Activated naive CD8-positive, alpha-beta T cell treated with anti-CD3 and anti-CD28 coated beads, Interleukin-2, amount 10 ng/mL, durations not matched to agents 7 days and 5 days (primary cell): ENCODE measurements at regions not wholly inside any gene's neighbourhood (a gene's known extent, or its start where the extent isn't known, plus 50 kb on each side); places are given as distances from the start of the nearest gene placed in this dataset.

Experiments
- ATAC-seq: fragments of 150-1000 bp; cut with Tn5 transposase; one replicate; pipeline ENCODE4 v1.10.0; 2021; ENCODE audit warnings: low read depth, moderate library complexity
- POLR2A ChIA-PET: fragments of 350-600 bp; sonication (Branson Sonifier 250); formaldehyde crosslinking; loops from one replicate; lab custom pipeline; 2021; ENCODE audit warnings: antibody characterized with exemption; lab: Charles Lee
- DNase-seq: peaks from one replicate; pipeline ENCODE4 v3.0.0; 2021
- H3K27ac Mint-ChIP-seq: one replicate; pipeline ENCODE4 v1.8.0; 2022; ENCODE audit warnings: mild to moderate bottlenecking, mixed read lengths
- H3K27me3 Mint-ChIP-seq: one replicate; pipeline ENCODE4 v1.8.0; 2022; ENCODE audit warnings: mild to moderate bottlenecking, moderate library complexity, mixed read lengths
- H3K36me3 Mint-ChIP-seq: one replicate; pipeline ENCODE4 v1.8.0; 2021; ENCODE audit warnings: mild to moderate bottlenecking, mixed read lengths
- H3K4me1 Mint-ChIP-seq: one replicate; pipeline ENCODE4 v1.8.0; 2021; ENCODE audit warnings: mixed read lengths
- H3K4me3 Mint-ChIP-seq: one replicate; pipeline ENCODE4 v1.8.0; 2022; ENCODE audit warnings: mild to moderate bottlenecking, moderate library complexity, mixed read lengths
- H3K9me3 Mint-ChIP-seq: one replicate; pipeline ENCODE4 v1.8.0; 2021; ENCODE audit warnings: mixed read lengths

- DNase-seq (no peak), ATAC-seq (peak; percentile 74)
- POLR2A ChIA-PET: no interaction called here
- Mint-ChIP-seq H3K4me1 (peaks cover 11% of the 10 kb centered on the region), H3K27ac (no peak overlapping the region), H3K27me3 (peaks cover 2% of the 10 kb centered on the region), H3K9me3 (no peaks in the 10 kb centered on the region), H3K36me3 (no peaks in the 10 kb centered on the region), H3K4me3 (no peak overlapping the region)
Observed at GRCh38 chr5:32842813-32843530, 131.9 kb downstream of the NPR3 start.

DNA sequence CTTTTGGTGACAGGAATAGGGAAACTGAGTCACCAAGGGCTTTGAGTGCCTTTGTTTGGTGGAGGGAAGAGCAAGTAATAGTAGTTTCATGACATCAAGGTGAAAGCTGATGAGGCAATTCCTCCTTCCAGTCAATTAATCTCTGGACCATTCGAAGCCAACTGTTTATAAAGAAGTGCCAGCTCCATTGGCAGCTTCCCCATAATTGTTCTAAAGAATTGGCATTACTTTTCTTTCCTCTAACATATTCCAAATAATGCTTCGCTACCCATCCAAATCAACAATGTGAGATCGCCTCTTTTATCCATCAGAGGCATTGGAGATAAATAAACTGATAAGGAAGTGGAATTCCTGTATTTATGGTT is 132.4 kb downstream of the NPR3 start:
- Mint-ChIP-seq H3K36me3 (no peaks in the 10 kb centered on the region), H3K27me3 (peaks cover 2% of the 10 kb centered on the region), H3K9me3 (no peaks in the 10 kb centered on the region), H3K4me3 (no peak overlapping the region), H3K4me1 (peaks cover 11% of the 10 kb centered on the region), H3K27ac (no peak overlapping the region)
- DNase-seq (no peak), ATAC-seq (no peak)
- POLR2A ChIA-PET: no interaction called here

- POLR2A ChIA-PET: interaction anchor here (0.6 kb wide), 1 partner anchor 569 kb away, joined by 3 read pairs; no protein-coding TSS in a partner anchor
- no peak overlapping the region for H3K27ac Mint-ChIP-seq
- peaks cover 2% of the 10 kb centered on the region for H3K27me3 Mint-ChIP-seq
- H3K4me3 Mint-ChIP-seq: no peak overlapping the region
- H3K36me3 Mint-ChIP-seq: no peaks in the 10 kb centered on the region
- DNase-seq: no peak
- no peak for ATAC-seq
- no peaks in the 10 kb centered on the region for H3K9me3 Mint-ChIP-seq
- H3K4me1 Mint-ChIP-seq: peaks cover 11% of the 10 kb centered on the region
Observed at GRCh38 chr5:32845171-32845570, 134.1 kb downstream of the NPR3 start.

DNA sequence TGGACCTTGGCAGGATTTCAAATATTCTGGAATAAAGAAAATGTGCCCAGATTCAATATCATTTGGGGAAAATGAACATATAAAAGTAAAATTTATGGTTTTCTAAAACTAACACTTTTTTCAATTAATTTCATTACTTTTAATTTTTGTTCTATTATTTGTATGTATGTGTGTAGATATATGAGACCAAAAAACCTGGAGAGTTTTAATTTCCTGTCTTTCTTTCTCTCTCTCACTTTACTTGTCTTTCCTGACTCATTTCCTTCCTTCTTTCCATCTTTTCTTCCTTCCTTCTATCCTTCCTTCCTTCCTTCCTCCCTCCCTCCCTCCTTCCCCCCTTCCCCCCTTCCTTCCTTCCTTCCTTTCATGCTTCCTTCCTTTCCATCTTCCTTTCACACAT is 137.0 kb downstream of the NPR3 start:
- Mint-ChIP-seq H3K27ac (no peak overlapping the region), H3K4me1 (peaks cover 2% of the 10 kb centered on the region), H3K27me3 (peaks cover 2% of the 10 kb centered on the region), H3K4me3 (no peak overlapping the region), H3K9me3 (no peaks in the 10 kb centered on the region), H3K36me3 (no peaks in the 10 kb centered on the region)
- POLR2A ChIA-PET: no interaction called here
- DNase-seq (no peak), ATAC-seq (no peak)

GRCh38 chr5:32848681-32849080 is 137.6 kb downstream of the NPR3 start:
- no peak overlapping the region for H3K27ac Mint-ChIP-seq
- peaks cover 2% of the 10 kb centered on the region for H3K27me3 Mint-ChIP-seq
- ATAC-seq: no peak
- no peaks in the 10 kb centered on the region for H3K9me3 Mint-ChIP-seq
- no peaks in the 10 kb centered on the region for H3K36me3 Mint-ChIP-seq
- POLR2A ChIA-PET: no interaction called here
- peaks cover under 1% of the 10 kb centered on the region for H3K4me1 Mint-ChIP-seq
- DNase-seq: no peak
- no peak overlapping the region for H3K4me3 Mint-ChIP-seq

DNA sequence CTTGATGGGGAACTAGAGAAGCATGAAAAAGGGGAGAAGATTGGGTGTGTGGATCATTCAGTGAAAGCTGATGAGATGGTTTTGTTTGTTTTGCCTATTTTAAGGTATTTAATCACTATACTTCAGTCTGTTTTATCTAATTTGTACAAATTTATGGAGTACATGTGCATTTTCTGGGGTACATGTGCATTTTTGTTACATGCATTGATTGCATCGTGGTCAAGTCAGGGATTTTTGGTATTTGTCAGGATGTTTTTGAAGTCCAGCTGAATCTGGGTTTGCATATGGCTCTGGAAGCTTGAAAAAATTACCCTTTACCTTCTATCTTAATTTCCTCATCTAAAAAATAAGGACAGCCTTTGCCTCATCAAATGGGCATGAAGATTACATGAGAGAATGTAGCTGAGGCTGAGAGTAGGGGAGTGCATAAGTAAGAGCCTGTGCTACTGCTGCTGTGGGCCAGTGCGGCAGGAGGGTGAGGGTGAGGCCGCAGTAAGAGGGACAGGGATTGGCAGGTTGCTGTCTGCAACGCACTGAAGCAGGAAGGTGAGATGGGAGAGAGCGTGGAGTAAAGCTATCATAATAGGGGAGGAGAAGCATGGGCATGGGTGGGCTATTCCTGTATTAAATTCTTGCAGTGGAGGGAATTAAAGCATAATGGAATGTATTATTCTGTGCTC is 139.8 kb downstream of the NPR3 start:
- Mint-ChIP-seq H3K4me1 (no peaks in the 10 kb centered on the region), H3K27ac (no peak overlapping the region), H3K4me3 (no peak overlapping the region), H3K36me3 (no peaks in the 10 kb centered on the region), H3K27me3 (peaks cover 2% of the 10 kb centered on the region), H3K9me3 (no peaks in the 10 kb centered on the region)
- no peak for ATAC-seq
- no peak for DNase-seq
- POLR2A ChIA-PET: no interaction called here

DNA sequence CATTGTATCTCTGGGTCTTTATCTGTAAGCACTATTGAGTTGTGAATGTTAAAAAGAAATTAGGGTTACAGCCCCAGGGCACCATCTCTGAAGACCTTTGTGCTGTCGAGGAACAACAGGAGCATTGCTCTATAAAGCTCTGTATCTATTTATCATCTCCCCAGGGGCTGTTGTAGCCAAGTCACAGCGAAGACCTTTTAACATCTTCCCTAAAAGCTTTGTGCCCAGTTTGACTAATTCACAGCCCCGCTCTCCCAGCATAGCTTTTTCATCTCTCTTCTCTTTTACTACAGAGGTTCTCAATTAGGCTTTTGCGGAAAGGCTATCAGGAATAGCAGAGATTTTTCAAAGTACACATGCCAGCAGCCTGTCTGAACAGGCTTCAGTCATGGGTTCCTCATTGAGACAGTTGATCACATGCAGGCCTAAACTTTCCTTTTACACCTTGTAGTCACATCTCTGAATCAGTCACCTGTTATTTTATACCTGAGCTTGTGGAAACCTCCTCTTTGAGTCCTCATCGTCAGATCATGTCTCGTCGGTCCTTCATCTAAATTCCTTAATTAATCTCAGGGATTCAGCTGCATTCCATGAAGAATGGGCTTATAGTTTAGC is 140.5 kb downstream of the NPR3 start:
- POLR2A ChIA-PET: no interaction called here
- no peak overlapping the region for H3K4me3 Mint-ChIP-seq
- ATAC-seq (no peak), DNase-seq (no peak)
- H3K4me1 Mint-ChIP-seq: no peaks in the 10 kb centered on the region
- no peaks in the 10 kb centered on the region for H3K36me3 Mint-ChIP-seq
- H3K27me3 Mint-ChIP-seq: peaks cover under 1% of the 10 kb centered on the region
- no peaks in the 10 kb centered on the region for H3K9me3 Mint-ChIP-seq
- H3K27ac Mint-ChIP-seq: no peak overlapping the region

GRCh38 chr5:32852535-32852934 is 141.4 kb downstream of the NPR3 start:
- no peaks in the 10 kb centered on the region for H3K9me3 Mint-ChIP-seq
- no peaks in the 10 kb centered on the region for H3K4me1 Mint-ChIP-seq
- DNase-seq: no peak
- no peak overlapping the region for H3K4me3 Mint-ChIP-seq
- H3K27ac Mint-ChIP-seq: no peak overlapping the region
- H3K36me3 Mint-ChIP-seq: no peaks in the 10 kb centered on the region
- no peaks in the 10 kb centered on the region for H3K27me3 Mint-ChIP-seq
- ATAC-seq: no peak
- POLR2A ChIA-PET: no interaction called here

DNA sequence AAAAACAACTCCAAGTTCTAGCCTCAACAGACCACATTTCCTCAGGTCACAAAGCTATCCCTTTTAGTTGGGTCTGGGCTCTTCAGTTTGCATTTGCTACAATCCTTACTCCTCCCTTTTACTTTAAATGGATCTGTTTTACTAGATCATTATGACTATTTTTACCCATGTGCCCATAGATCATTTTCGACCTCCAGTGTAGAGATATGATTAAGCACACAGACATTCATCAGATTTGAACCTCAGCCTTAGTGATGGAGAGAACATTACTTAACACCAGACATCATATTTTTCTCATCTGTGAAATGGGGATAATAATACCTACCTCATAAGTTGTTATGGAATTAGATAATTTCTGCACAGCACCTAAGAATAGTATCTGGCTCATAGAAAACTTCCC is 141.9 kb downstream of the NPR3 start:
- H3K27ac Mint-ChIP-seq: no peak overlapping the region
- no peak for ATAC-seq
- H3K27me3 Mint-ChIP-seq: no peaks in the 10 kb centered on the region
- H3K4me3 Mint-ChIP-seq: no peak overlapping the region
- no peaks in the 10 kb centered on the region for H3K9me3 Mint-ChIP-seq
- H3K4me1 Mint-ChIP-seq: no peaks in the 10 kb centered on the region
- DNase-seq: no peak
- no peaks in the 10 kb centered on the region for H3K36me3 Mint-ChIP-seq
- POLR2A ChIA-PET: no interaction called here

- no peaks in the 10 kb centered on the region for H3K36me3 Mint-ChIP-seq
- no peaks in the 10 kb centered on the region for H3K9me3 Mint-ChIP-seq
- no peaks in the 10 kb centered on the region for H3K27me3 Mint-ChIP-seq
- no peak overlapping the region for H3K4me3 Mint-ChIP-seq
- POLR2A ChIA-PET: no interaction called here
- no peaks in the 10 kb centered on the region for H3K4me1 Mint-ChIP-seq
- no peak overlapping the region for H3K27ac Mint-ChIP-seq
- ATAC-seq (no peak), DNase-seq (no peak)
Observed at GRCh38 chr5:32854473-32854872, 143.4 kb downstream of the NPR3 start.

DNA sequence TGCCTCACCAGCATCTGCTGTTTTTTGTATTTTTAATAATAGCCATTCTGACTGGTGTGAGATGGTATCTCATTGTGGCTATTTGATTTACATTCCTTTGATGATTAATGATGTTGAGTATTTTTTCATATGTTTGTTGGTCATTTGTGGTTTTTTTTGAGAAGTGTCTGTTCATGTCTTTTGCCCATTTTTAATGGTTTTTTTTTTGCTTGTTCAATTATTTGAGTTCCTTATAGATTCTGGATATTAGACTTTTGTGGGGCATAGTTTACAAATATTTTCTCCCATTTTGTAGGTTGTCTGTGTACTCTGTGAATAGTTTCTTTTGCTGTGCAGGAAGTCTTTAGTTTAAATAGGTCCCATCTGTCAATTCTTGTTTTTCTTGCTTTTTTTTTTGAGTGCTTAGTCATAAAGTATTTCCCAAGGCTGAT is 148.1 kb downstream of the NPR3 start:
- DNase-seq: no peak

DNA sequence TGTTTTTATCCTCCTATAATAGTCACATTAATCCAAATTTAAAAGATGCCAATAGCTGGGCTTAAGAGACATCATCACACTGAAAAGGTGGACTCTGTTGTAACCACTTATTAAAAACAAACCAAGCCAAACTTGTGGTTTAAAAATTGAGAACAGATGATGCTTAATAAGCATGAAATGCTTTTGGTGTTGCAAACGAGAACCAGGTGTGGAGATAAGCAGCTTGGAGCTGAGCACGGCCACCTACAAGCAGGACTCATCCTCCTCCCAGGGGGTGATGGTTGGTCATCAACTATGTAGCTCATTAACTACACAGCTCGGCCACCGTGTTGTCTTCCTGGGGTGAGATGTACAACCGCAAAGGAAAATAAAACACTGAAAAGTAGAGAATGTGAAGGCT is 154.4 kb downstream of the NPR3 start:
- no peak for DNase-seq
- Mint-ChIP-seq H3K27me3 (no peaks in the 10 kb centered on the region), H3K9me3 (peaks cover 3% of the 10 kb centered on the region), H3K27ac (no peak overlapping the region), H3K4me1 (peaks cover 3% of the 10 kb centered on the region), H3K4me3 (no peak overlapping the region), H3K36me3 (peaks cover 2% of the 10 kb centered on the region)
- POLR2A ChIA-PET: no interaction called here
- ATAC-seq: no peak

More for the DNA sequence above, 148.1 kb downstream of the NPR3 start:
- Mint-ChIP-seq H3K4me1 (peaks cover 3% of the 10 kb centered on the region), H3K4me3 (no peak overlapping the region), H3K27ac (no peak overlapping the region), H3K36me3 (peaks cover 2% of the 10 kb centered on the region), H3K9me3 (peaks cover 3% of the 10 kb centered on the region), H3K27me3 (no peaks in the 10 kb centered on the region)
- POLR2A ChIA-PET: no interaction called here
- no peak for ATAC-seq

GRCh38 chr5:32866138-32866537 is 155.0 kb downstream of the NPR3 start:
- H3K9me3 Mint-ChIP-seq: peaks cover 4% of the 10 kb centered on the region
- POLR2A ChIA-PET: no interaction called here
- H3K4me3 Mint-ChIP-seq: no peak overlapping the region
- DNase-seq (no peak), ATAC-seq (no peak)
- no peak overlapping the region for H3K27ac Mint-ChIP-seq
- no peaks in the 10 kb centered on the region for H3K27me3 Mint-ChIP-seq
- H3K4me1 Mint-ChIP-seq: peaks cover 3% of the 10 kb centered on the region
- peaks cover 2% of the 10 kb centered on the region for H3K36me3 Mint-ChIP-seq

- no peak overlapping the region for H3K4me3 Mint-ChIP-seq
- DNase-seq (no peak), ATAC-seq (no peak)
- H3K27ac Mint-ChIP-seq: no peak overlapping the region
- POLR2A ChIA-PET: no interaction called here
- no peaks in the 10 kb centered on the region for H3K27me3 Mint-ChIP-seq
- peaks cover 13% of the 10 kb centered on the region for H3K9me3 Mint-ChIP-seq
- no peaks in the 10 kb centered on the region for H3K4me1 Mint-ChIP-seq
- no peaks in the 10 kb centered on the region for H3K36me3 Mint-ChIP-seq
Observed at GRCh38 chr5:32869216-32869615, 158.1 kb downstream of the NPR3 start.
